Esophagus squamous epithelium (tissue), 4 donors: ENCODE measurements at regions not wholly inside any gene's neighbourhood (a gene's known extent, or its start where the extent isn't known, plus 50 kb on each side); places are given as distances from the start of the nearest gene placed in this dataset.

Experiments used
- CTCF ChIP-seq, 6 experiments: fragments of 450-650 bp in 4 of 6; fragments of 200-600 bp in 2 of 6; sonication (generic) in 2 of 6; IDR thresholded peaks; one replicate each; pipeline ENCODE4 v1.5.1; 2016 to 2019; ENCODE audit warnings: antibody characterized with exemption in 6 of 6, mild to moderate bottlenecking in 4 of 6, moderate library complexity in 4 of 6
- POLR2A ChIP-seq, 4 donors: fragments of 450-650 bp; IDR thresholded peaks; one replicate each; pipeline ENCODE4 v1.6.1; 2017; ENCODE audit warnings: antibody characterized with exemption in 4 of 4, mild to moderate bottlenecking in 4 of 4, moderate library complexity in 3 of 4

- TF ChIP-seq CTCF (IDR thresholded peaks at IDR 0.05), result no peak
- no peak for TF ChIP-seq POLR2A (IDR thresholded peaks at IDR 0.05)
These were observed 113.6 kb upstream of the FER start for GRCh38 chr5:108634010-108634616.
